GM12878 (cell line): ENCODE measurements at regions not wholly inside any gene's neighbourhood (a gene's known extent, or its start where the extent isn't known, plus 50 kb on each side); places are given as distances from the start of the nearest gene placed in this dataset.

Source experiments
- ATAC-seq: fragments of 200-7000 bp; cut with Tn5 transposase; 3 replicates; pipeline ENCODE4 v1.9.1; 2020; ENCODE audit warnings: mild to moderate bottlenecking, moderate library complexity
- BruUV-seq: library from RNA; stranded (reverse); fragments of 400-500 nt; replicated peaks from 2 replicates; lab custom pipeline; 2021; lab: Mats Ljungman, UMichigan
- CTCF ChIA-PET: fragments of 300-600 bp; sonication (Branson Sonifier 250); formaldehyde crosslinking; extraction: SDS; loops from one replicate; lab custom pipeline; 2021; ENCODE audit warnings: inconsistent platforms; lab: Yijun Ruan, JAX
- POLR2A ChIA-PET: fragments of 350-600 bp; formaldehyde crosslinking; extraction: SDS; loops from one replicate; lab custom pipeline; 2021; ENCODE audit warnings: inconsistent platforms; lab: Charles Lee
- RAD21 ChIA-PET: fragments of 300-600 bp; sonication (Branson Sonifier 250); formaldehyde crosslinking; loops from one replicate; lab custom pipeline; 2023; ENCODE audit warnings: antibody characterized with exemption; ENCODE audit not compliant: unreplicated experiment; lab: Charles Lee
- SMC1A ChIA-PET: fragments of 300-600 bp; sonication (Branson Sonifier 250); formaldehyde crosslinking; loops from one replicate; lab custom pipeline; 2023; ENCODE audit not compliant: unreplicated experiment, uncharacterized antibody; lab: Charles Lee
- DNase-seq: peaks from one replicate; pipeline ENCODE4 v3.0.0-alpha.2; 2011; ENCODE audit warnings: low read depth, low spot score
- FAIRE-seq: peaks from 3 replicates; lab custom pipeline; 2011; peaks lifted over from hg19 to GRCh38; lab: Jason Lieb, UNC
- H2AFZ ChIP-seq: 2 replicates; pipeline ENCODE4 v1.6.0; 2011; ENCODE audit warnings: low read depth, low read length, control low read depth; ENCODE audit not compliant: control insufficient read depth
- H3K27ac ChIP-seq: 2 replicates; pipeline ENCODE4 v1.5.1; 2011; ENCODE audit warnings: control low read depth; ENCODE audit not compliant: control insufficient read depth, insufficient read depth
- H3K27me3 ChIP-seq, 2 experiments: replicated peaks in 1 of 2; 2 replicates each; pipeline versions ENCODE4 v1.6.0 to v1.6.1; 2011; ENCODE audit warnings: low read length in 1 of 2; ENCODE audit not compliant: control insufficient read depth in 2 of 2, insufficient read depth in 2 of 2
- H3K36me3 ChIP-seq, 2 experiments: 2 replicates each; pipeline ENCODE4 v1.5.1; 2011; ENCODE audit warnings: low read length in 1 of 2; ENCODE audit not compliant: control insufficient read depth in 2 of 2, insufficient read depth in 2 of 2
- H3K4me1 ChIP-seq: 2 replicates; pipeline ENCODE4 v1.6.1; 2011; ENCODE audit warnings: mild to moderate bottlenecking, low read length, moderate library complexity, mixed read lengths; ENCODE audit not compliant: control insufficient read depth, insufficient read depth
- H3K4me2 ChIP-seq: 2 replicates; pipeline ENCODE4 v1.6.0; 2011; ENCODE audit warnings: control low read depth; ENCODE audit not compliant: control insufficient read depth, insufficient read depth
- H3K4me3 ChIP-seq: fragments of 200-600 bp; sonication (generic); 2 replicates; pipeline ENCODE4 v1.5.1; 2016
- H3K79me2 ChIP-seq: 2 replicates; pipeline ENCODE4 v1.6.0; 2011; ENCODE audit warnings: low read length; ENCODE audit not compliant: control insufficient read depth, insufficient read depth
- H3K9ac ChIP-seq: 2 replicates; pipeline ENCODE4 v1.8.0; 2011; ENCODE audit warnings: low read length, control low read depth, mixed read lengths; ENCODE audit not compliant: control insufficient read depth, insufficient read depth
- H3K9me3 ChIP-seq: replicated peaks from 3 replicates; pipeline ENCODE4 v1.5.1; 2011; ENCODE audit warnings: mild to moderate bottlenecking, low read length; ENCODE audit not compliant: control insufficient read depth, insufficient read depth
- H4K20me1 ChIP-seq: 2 replicates; pipeline ENCODE4 v1.6.0; 2011; ENCODE audit not compliant: control insufficient read depth, insufficient read depth
- ATF7 ChIP-seq: fragments of 450-650 bp; IDR thresholded peaks from 2 replicates; pipeline ENCODE4 v1.6.1; 2016; ENCODE audit warnings: low read depth, mild to moderate bottlenecking
- BMI1 ChIP-seq: fragments of 450-650 bp; IDR thresholded peaks from 2 replicates; pipeline ENCODE4 v1.6.1; 2016; ENCODE audit warnings: mild to moderate bottlenecking, moderate library complexity, borderline replicate concordance
- CHD4 ChIP-seq: fragments of 200-600 bp; sonication (generic); IDR thresholded peaks from 2 replicates; pipeline ENCODE4 v1.6.1; 2016; ENCODE audit warnings: mild to moderate bottlenecking
- ESRRA ChIP-seq: IDR thresholded peaks from 2 replicates; pipeline ENCODE4 v1.6.1; 2012; ENCODE audit warnings: mild to moderate bottlenecking, low read length, improper control_type of control experiment
- EZH2 ChIP-seq: IDR thresholded peaks from 2 replicates; pipeline ENCODE4 v1.6.1; 2012; ENCODE audit warnings: low read depth, mild to moderate bottlenecking, control low read depth, inconsistent platforms, low read length, borderline replicate concordance; ENCODE audit not compliant: control insufficient read depth
- FOS ChIP-seq: IDR thresholded peaks from 3 replicates; pipeline ENCODE4 v1.6.1; 2011; ENCODE audit warnings: borderline replicate concordance; ENCODE audit not compliant: insufficient read length; ENCODE audit errors: extremely low read depth
- FOXK2 ChIP-seq: fragments of 450-650 bp; IDR thresholded peaks from 2 replicates; pipeline ENCODE4 v1.6.1; 2017; ENCODE audit warnings: mild to moderate bottlenecking, moderate library complexity
- HDGF ChIP-seq: fragments of 450-650 bp; IDR thresholded peaks from 2 replicates; pipeline ENCODE4 v1.6.1; 2016; ENCODE audit warnings: antibody characterized with exemption
- MLLT1 ChIP-seq: fragments of 450-650 bp; IDR thresholded peaks from 2 replicates; pipeline ENCODE4 v1.6.1; 2016; ENCODE audit warnings: mild to moderate bottlenecking
- NFYA ChIP-seq: IDR thresholded peaks from 2 replicates; pipeline ENCODE4 v1.6.1; 2011; ENCODE audit warnings: low read depth, mild to moderate bottlenecking, low read length, improper control_type of control experiment, borderline replicate concordance
- POLR2AphosphoS2 ChIP-seq: IDR thresholded peaks from 2 replicates; pipeline ENCODE4 v1.6.1; 2011; ENCODE audit warnings: low read depth, mild to moderate bottlenecking, low read length, improper control_type of control experiment, moderate library complexity
- RAD51 ChIP-seq: fragments of 450-650 bp; IDR thresholded peaks from 2 replicates; pipeline ENCODE4 v1.6.1; 2016; ENCODE audit warnings: moderate library complexity, mild to moderate bottlenecking, inconsistent platforms
- RBBP5 ChIP-seq: fragments of 200-600 bp; sonication (generic); conservative IDR thresholded peaks from 2 replicates; pipeline ENCODE4 v1.6.1; 2016
- RCOR1 ChIP-seq: conservative IDR thresholded peaks from 2 replicates; pipeline ENCODE4 v1.6.1; 2012; ENCODE audit warnings: low read depth, low read length, improper control_type of control experiment
- SMAD5 ChIP-seq: IDR thresholded peaks from 2 replicates; pipeline ENCODE4 v1.6.1; 2016; ENCODE audit warnings: antibody characterized with exemption, low read depth
- SP1 ChIP-seq: IDR thresholded peaks from one replicate; pipeline ENCODE4 v1.6.1; 2011; ENCODE audit warnings: low read depth, low read length
- SREBF2 ChIP-seq: IDR thresholded peaks from 2 replicates; pipeline ENCODE4 v1.6.1; 2012; ENCODE audit warnings: mild to moderate bottlenecking, low read length
- USF1 ChIP-seq: IDR thresholded peaks from 2 replicates; pipeline ENCODE4 v1.6.1; 2011; ENCODE audit warnings: borderline replicate concordance, low read depth, mild to moderate bottlenecking, moderate library complexity, mixed read lengths, low read length; ENCODE audit not compliant: insufficient read depth; ENCODE audit errors: extremely low read length
- ZNF207 ChIP-seq: fragments of 450-650 bp; IDR thresholded peaks from 2 replicates; pipeline ENCODE4 v1.6.1; 2014; ENCODE audit warnings: antibody characterized with exemption, mild to moderate bottlenecking, borderline replicate concordance
- WGBS: methylation state at CpG from one replicate; pipeline ENCODE4 v1.1.6; 2016; ENCODE audit warnings: low lambda C conversion rate; ENCODE audit not compliant: insufficient replicate concordance, insufficient coverage; ENCODE audit errors: missing lambda C conversion rate; 5-methylcytosine and 5-hydroxymethylcytosine counted together
- in situ Hi-C: fragments of 300-500 bp; cut with MboI; formaldehyde crosslinking; loops from 9 replicates; pipeline ENCODE4 v1.14.3; 2018; ENCODE audit warnings: mixed read lengths
- intact Hi-C: fragments of 100-400 bp; cut with micrococcal nuclease; formaldehyde crosslinking; loops from one replicate; pipeline ENCODE4 v1.14.2; 2022; ENCODE audit not compliant: unreplicated experiment
- TF ChIP-seq, protein P1 (sequence below): IDR thresholded peaks from 2 replicates; pipeline ENCODE4 v1.6.1; 2011; ENCODE audit warnings: mild to moderate bottlenecking, low read depth, low read length, moderate library complexity; ENCODE audit not compliant: insufficient replicate concordance

GRCh38 chr4:72896515-72896914 is 173.0 kb downstream of the COX18 start:
- ChIA-PET SMC1A (no interaction called here), POLR2A (no interaction called here), RAD21 (no interaction called here), CTCF (no interaction called here)
- H3K9me3 ChIP-seq = no peaks in the 10 kb centered on the region
- FAIRE-seq (no peak), DNase-seq (no peak), ATAC-seq (no peak)
- intact Hi-C loops (no loop called here), in situ Hi-C loops (no loop called here)
- H3K9ac ChIP-seq = no peak overlapping the region
- H3K36me3 ChIP-seq = no peaks in the 10 kb centered on the region
- H3K79me2 ChIP-seq = no peaks in the 10 kb centered on the region
- H3K27me3 ChIP-seq = no peaks in the 10 kb centered on the region
- H3K4me2 ChIP-seq = no peak overlapping the region
- H4K20me1 ChIP-seq = no peaks in the 10 kb centered on the region
- 8% methylated on average over 3 of the region's 3 CpGs for WGBS
- TF ChIP-seq HDGF = no peak
- TF ChIP-seq USF1 = no peak
- TF ChIP-seq NFYA = no peak
- TF ChIP-seq RBBP5 = no peak
- TF ChIP-seq SP1 = no peak
- no peak for TF ChIP-seq RAD51
- TF ChIP-seq BMI1 = no peak
- no peak for TF ChIP-seq CHD4
- no peak for TF ChIP-seq POLR2AphosphoS2
- no peak for TF ChIP-seq ESRRA
- TF ChIP-seq ATF7 = no peak
- TF ChIP-seq RCOR1 = no peak
- no peak for TF ChIP-seq FOXK2
- no peak for TF ChIP-seq EZH2
- no peak for TF ChIP-seq SMAD5
- TF ChIP-seq, protein P1, sequence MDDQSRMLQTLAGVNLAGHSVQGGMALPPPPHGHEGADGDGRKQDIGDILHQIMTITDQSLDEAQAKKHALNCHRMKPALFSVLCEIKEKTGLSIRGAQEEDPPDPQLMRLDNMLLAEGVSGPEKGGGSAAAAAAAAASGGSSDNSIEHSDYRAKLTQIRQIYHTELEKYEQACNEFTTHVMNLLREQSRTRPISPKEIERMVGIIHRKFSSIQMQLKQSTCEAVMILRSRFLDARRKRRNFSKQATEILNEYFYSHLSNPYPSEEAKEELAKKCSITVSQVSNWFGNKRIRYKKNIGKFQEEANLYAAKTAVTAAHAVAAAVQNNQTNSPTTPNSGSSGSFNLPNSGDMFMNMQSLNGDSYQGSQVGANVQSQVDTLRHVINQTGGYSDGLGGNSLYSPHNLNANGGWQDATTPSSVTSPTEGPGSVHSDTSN = no peak
- TF ChIP-seq SREBF2 = no peak
- no peak for TF ChIP-seq FOS
- TF ChIP-seq MLLT1 = no peak
- TF ChIP-seq ZNF207 = no peak
- no TSS peak for BruUV-seq
- no peak overlapping the region for H3K4me3 ChIP-seq
- no peaks in the 10 kb centered on the region for H3K4me1 ChIP-seq
- no peak overlapping the region for H3K27ac ChIP-seq
- H2AFZ ChIP-seq = no peak overlapping the region
